Inflammatory macrophage treated with lipopolysaccharide for 1 hour (primary cell): ENCODE measurements at regions not wholly inside any gene's neighbourhood (a gene's known extent, or its start where the extent isn't known, plus 50 kb on each side); places are given as distances from the start of the nearest gene placed in this dataset.
A peak's percentile ranks its signal among the peaks of the same experiment; 100 is the strongest.

Experiments used
- DNase-seq, 2 donors: peaks; one replicate each; pipeline ENCODE4 v3.0.0-alpha.2; 2020 to 2022

- peak; percentile 49 to 55 for DNase-seq
Measured at GRCh38 chr1:230010603-230011332, 56.3 kb upstream of the GALNT2 start.

- no peak for DNase-seq
Measured at GRCh38 chr1:230011333-230012092, 55.5 kb upstream of the GALNT2 start.

GRCh38 chr1:230012093-230012393 lies 55.0 kb upstream of the GALNT2 start:
- no peak for DNase-seq

GRCh38 chr1:230012741-230013140 lies 54.3 kb upstream of the GALNT2 start:
- DNase-seq = no peak

- DNase-seq = no peak
Measured at GRCh38 chr1:230016159-230016558, 50.9 kb upstream of the GALNT2 start.
